Chondrocyte (in vitro differentiated cells): ENCODE measurements at regions not wholly inside any gene's neighbourhood (a gene's known extent, or its start where the extent isn't known, plus 50 kb on each side); places are given as distances from the start of the nearest gene placed in this dataset.

Experiments
- DNase-seq: peaks from one replicate; pipeline ENCODE4 v3.0.0; 2021; ENCODE audit warnings: mixed read lengths, low spot score
- H3K27ac Mint-ChIP-seq: one replicate; pipeline ENCODE4 v1.8.0; 2021; ENCODE audit warnings: mild to moderate bottlenecking, moderate library complexity, mixed read lengths; ENCODE audit not compliant: unreplicated experiment
- H3K27me3 Mint-ChIP-seq: 2 replicates; pipeline ENCODE4 v1.8.0; 2021; ENCODE audit warnings: low read depth, mixed read lengths
- H3K36me3 Mint-ChIP-seq: 2 replicates; pipeline ENCODE4 v1.8.0; 2021; ENCODE audit warnings: low read depth, mixed read lengths
- H3K4me1 Mint-ChIP-seq: 2 replicates; pipeline ENCODE4 v1.8.0; 2021; ENCODE audit warnings: low read depth, mild to moderate bottlenecking, mixed read lengths
- H3K4me3 Mint-ChIP-seq: one replicate; pipeline ENCODE4 v1.8.0; 2021; ENCODE audit warnings: mild to moderate bottlenecking, moderate library complexity, mixed read lengths; ENCODE audit not compliant: unreplicated experiment
- H3K9me3 Mint-ChIP-seq: 2 replicates; pipeline ENCODE4 v1.8.0; 2021; ENCODE audit warnings: low read depth, mixed read lengths
- TF ChIP-seq, protein P1 (sequence below): fragments of 200-600 bp; sonication (generic); IDR thresholded peaks from 2 replicates; pipeline ENCODE4 v1.5.0; 2021; ENCODE audit warnings: antibody characterized with exemption, mild to moderate bottlenecking, moderate library complexity

DNA sequence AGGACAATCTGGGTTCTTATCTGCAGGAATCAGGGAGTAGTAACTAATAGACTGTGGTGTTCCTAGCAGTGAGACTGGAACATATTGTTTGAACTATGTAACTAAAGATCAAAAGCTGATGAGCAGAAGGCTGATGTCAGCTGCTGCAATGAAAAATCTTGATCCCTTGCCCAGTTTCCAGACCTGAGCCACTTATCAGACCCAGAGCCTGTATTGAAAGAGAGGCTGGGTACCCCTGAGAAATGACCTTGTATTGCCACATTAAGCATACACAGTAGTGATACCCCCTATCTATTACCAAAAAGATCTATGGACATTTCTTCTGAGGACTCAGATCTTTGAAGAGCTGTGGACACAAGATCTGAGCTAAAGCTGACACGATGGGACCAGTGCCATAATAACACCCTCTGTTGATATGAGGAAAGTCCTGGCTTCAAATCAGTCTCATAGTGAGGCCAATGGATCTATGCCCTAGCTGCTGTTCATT, 178.0 kb upstream of the GALNT2 start:
- H3K4me3 Mint-ChIP-seq, result no peak overlapping the region
- H3K4me1 Mint-ChIP-seq, result no peaks in the 10 kb centered on the region
- peaks cover 3% of the 10 kb centered on the region for H3K27me3 Mint-ChIP-seq
- DNase-seq, result no peak
- H3K36me3 Mint-ChIP-seq, result peaks cover 1% of the 10 kb centered on the region
- peaks cover 6% of the 10 kb centered on the region for H3K9me3 Mint-ChIP-seq
- H3K27ac Mint-ChIP-seq, result no peak overlapping the region
- TF ChIP-seq, protein P1, sequence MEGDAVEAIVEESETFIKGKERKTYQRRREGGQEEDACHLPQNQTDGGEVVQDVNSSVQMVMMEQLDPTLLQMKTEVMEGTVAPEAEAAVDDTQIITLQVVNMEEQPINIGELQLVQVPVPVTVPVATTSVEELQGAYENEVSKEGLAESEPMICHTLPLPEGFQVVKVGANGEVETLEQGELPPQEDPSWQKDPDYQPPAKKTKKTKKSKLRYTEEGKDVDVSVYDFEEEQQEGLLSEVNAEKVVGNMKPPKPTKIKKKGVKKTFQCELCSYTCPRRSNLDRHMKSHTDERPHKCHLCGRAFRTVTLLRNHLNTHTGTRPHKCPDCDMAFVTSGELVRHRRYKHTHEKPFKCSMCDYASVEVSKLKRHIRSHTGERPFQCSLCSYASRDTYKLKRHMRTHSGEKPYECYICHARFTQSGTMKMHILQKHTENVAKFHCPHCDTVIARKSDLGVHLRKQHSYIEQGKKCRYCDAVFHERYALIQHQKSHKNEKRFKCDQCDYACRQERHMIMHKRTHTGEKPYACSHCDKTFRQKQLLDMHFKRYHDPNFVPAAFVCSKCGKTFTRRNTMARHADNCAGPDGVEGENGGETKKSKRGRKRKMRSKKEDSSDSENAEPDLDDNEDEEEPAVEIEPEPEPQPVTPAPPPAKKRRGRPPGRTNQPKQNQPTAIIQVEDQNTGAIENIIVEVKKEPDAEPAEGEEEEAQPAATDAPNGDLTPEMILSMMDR, result no peak

GRCh38 chr1:229891227-229891626, 175.8 kb upstream of the GALNT2 start:
- H3K27me3 Mint-ChIP-seq, result peaks cover 5% of the 10 kb centered on the region
- H3K4me1 Mint-ChIP-seq, result no peaks in the 10 kb centered on the region
- TF ChIP-seq, protein P1, result no peak
- no peak for DNase-seq
- no peak overlapping the region for H3K4me3 Mint-ChIP-seq
- no peak overlapping the region for H3K27ac Mint-ChIP-seq
- H3K36me3 Mint-ChIP-seq, result peaks cover 1% of the 10 kb centered on the region
- H3K9me3 Mint-ChIP-seq, result peaks cover 9% of the 10 kb centered on the region

DNA sequence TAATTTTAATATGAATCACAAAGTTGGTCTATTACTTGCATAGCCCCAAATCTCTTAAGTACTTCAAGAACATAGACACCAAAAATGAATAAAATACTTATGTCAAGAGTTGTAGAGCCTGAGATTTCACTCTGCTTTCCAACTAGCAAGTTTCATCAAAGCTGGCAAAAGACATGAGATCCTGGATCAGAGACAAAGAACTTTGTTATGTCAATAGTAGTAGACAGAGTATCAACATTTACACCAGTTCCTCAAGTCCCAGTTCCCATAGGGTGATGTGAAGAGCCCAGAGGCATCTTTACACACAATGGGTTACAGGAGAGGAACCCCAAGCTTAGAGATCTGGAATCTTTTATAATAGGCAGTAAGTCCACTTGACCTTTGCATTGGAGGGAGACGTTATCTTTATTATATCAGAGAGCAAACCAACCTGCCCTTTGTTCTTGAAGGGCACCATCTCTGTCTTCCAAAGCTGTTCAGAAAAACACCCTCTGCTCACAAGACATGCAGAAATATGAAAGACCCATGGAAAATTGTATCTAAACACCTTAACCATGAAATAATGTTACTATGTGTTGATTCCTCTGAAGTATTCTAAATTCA, 174.4 kb upstream of the GALNT2 start:
- Mint-ChIP-seq H3K4me3 (no peak overlapping the region), H3K27me3 (peaks cover 5% of the 10 kb centered on the region), H3K4me1 (no peaks in the 10 kb centered on the region), H3K27ac (no peak overlapping the region), H3K36me3 (peaks cover 1% of the 10 kb centered on the region), H3K9me3 (peaks cover 9% of the 10 kb centered on the region)
- DNase-seq, result no peak
- TF ChIP-seq, protein P1, result no peak

DNA sequence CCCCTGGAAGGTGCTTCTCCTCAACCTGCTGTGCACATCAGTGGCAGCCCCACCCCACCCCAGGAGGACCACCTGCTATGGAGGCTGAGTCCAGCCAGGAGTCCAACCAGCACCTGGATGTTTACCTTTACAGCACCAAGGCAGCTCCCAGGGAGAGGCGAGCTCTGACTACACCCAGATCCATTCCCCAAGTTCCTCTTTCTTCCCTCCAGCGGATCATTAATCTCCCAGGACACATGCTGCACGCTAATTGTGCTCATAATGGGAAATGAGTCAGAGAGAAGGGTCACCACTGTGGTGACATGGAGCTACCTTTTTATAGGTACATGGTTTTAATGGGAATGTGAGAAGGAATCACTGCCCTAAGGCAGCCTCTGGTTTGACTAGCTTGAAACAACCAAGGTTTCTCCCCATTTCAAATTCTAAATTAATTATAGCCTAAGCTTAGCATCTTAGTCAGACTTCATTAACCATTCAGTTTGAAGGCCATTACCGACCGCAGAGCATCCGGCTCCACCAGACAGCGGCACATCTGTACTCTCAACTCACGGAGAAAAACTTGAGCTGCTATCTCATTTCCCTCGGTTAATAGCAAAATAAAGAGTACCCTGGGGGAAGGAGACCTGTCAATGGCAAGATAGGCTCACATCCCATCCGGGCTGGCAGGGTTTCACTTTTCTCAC, 173.1 kb upstream of the GALNT2 start:
- Mint-ChIP-seq H3K36me3 (peaks cover 1% of the 10 kb centered on the region), H3K4me1 (no peaks in the 10 kb centered on the region), H3K27ac (no peak overlapping the region), H3K4me3 (no peak overlapping the region), H3K9me3 (peaks cover 7% of the 10 kb centered on the region), H3K27me3 (peaks cover 5% of the 10 kb centered on the region)
- TF ChIP-seq, protein P1, result no peak
- no peak for DNase-seq

DNA sequence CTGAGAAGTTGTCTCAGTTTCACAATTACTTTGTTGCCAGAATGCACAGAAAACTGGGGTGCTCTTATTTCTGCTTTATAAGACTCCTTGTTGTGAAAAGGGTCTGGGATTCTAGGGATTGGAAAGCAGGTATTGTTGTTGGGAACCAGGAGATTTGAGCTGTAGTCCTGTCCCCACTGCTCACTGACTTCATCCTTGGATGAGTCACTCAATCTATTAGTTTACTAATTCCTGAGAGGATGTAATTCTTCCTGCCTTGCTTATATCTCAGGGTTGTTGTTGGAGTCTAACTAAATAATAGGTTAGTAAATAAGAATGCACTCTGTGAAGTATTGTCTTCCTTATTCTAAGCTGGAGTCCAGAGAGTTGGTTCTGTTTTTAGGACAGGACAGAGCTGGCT, 172.5 kb upstream of the GALNT2 start:
- TF ChIP-seq, protein P1, result no peak
- Mint-ChIP-seq H3K4me3 (no peak overlapping the region), H3K9me3 (peaks cover 7% of the 10 kb centered on the region), H3K4me1 (no peaks in the 10 kb centered on the region), H3K36me3 (peaks cover 1% of the 10 kb centered on the region), H3K27ac (no peak overlapping the region), H3K27me3 (peaks cover 5% of the 10 kb centered on the region)
- DNase-seq, result no peak
